ENCODE measurements at regions not wholly inside any gene's neighbourhood (a gene's known extent, or its start where the extent isn't known, plus 50 kb on each side); places are given as distances from the start of the nearest gene placed in this dataset.

DNA sequence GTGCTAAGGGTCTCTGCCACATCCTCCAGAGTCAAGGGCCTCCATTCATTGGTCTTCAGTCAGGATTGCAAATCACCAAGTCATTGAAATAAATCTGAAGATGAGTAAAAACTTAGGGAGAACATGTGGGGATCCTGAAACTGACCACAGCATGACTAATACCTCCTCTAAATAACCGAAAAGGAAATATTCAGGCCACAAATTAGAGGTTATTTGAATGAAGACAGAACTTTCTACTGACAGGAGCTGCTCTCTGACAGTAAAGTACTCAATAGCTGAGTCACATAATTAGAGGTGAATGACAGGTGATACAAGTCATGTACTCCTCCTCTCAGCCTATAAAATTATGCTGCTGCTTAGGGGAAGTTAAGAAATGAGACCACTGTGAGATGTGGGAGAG, 240.2 kb upstream of the F9 start:
- TF ChIP-seq POLR2AphosphoS5 (IDR thresholded peaks at IDR 0.05), result no peak
- no peak for TF ChIP-seq CTCF (IDR thresholded peaks at IDR 0.05)

All from transverse colon (tissue), 4 donors.